ENCODE measurements at regions not wholly inside any gene's neighbourhood (a gene's known extent, or its start where the extent isn't known, plus 50 kb on each side); places are given as distances from the start of the nearest gene placed in this dataset.

- Histone ChIP-seq H3K4me3 (ENCODE audit: control insufficient read depth in 2 of 3, extremely low read depth in 1 of 3, insufficient read depth in 2 of 3, low read depth in 1 of 3, low read length in 3 of 3) (no peak overlapping the region), H2AFZ (ENCODE audit: control insufficient read depth, low read length) (no peak overlapping the region), H3K4me2 (ENCODE audit: control insufficient read depth, extremely low read depth, insufficient read depth, low read depth, low read length) (no peak overlapping the region), H3K79me2 (ENCODE audit: control insufficient read depth, insufficient read depth, low read length) (no peaks in the 10 kb centered on the region), H3K27me3 (ENCODE audit: control insufficient read depth, extremely low read depth, insufficient read depth, low read length) (no peaks in the 10 kb centered on the region), H3K27ac (ENCODE audit: control insufficient read depth, insufficient read depth, low read length) (no peak overlapping the region), H3K4me1 (ENCODE audit: control insufficient read depth, extremely low read depth, insufficient read depth, low read length) (no peaks in the 10 kb centered on the region), H3K9me1 (ENCODE audit: control insufficient read depth, extremely low read depth, insufficient read depth, low read length) (no peaks in the 10 kb centered on the region), H3K36me3 (ENCODE audit: control insufficient read depth in 2 of 2, extremely low read depth in 1 of 2, insufficient read depth in 2 of 2, low read length in 2 of 2) (no peaks in the 10 kb centered on the region), H3K9ac (ENCODE audit: control insufficient read depth, extremely low read depth, insufficient read depth, low read length) (no peak overlapping the region), H4K20me1 (ENCODE audit: control insufficient read depth, extremely low read depth, insufficient read depth, low read length) (no peaks in the 10 kb centered on the region), H3K9me3 (ENCODE audit: control insufficient read depth, low read depth, low read length) (no peaks in the 10 kb centered on the region)
- TF ChIP-seq EZH2 (IDR thresholded peaks at IDR 0.05; ENCODE audit: low read length) = no peak
- TF ChIP-seq, protein P1, sequence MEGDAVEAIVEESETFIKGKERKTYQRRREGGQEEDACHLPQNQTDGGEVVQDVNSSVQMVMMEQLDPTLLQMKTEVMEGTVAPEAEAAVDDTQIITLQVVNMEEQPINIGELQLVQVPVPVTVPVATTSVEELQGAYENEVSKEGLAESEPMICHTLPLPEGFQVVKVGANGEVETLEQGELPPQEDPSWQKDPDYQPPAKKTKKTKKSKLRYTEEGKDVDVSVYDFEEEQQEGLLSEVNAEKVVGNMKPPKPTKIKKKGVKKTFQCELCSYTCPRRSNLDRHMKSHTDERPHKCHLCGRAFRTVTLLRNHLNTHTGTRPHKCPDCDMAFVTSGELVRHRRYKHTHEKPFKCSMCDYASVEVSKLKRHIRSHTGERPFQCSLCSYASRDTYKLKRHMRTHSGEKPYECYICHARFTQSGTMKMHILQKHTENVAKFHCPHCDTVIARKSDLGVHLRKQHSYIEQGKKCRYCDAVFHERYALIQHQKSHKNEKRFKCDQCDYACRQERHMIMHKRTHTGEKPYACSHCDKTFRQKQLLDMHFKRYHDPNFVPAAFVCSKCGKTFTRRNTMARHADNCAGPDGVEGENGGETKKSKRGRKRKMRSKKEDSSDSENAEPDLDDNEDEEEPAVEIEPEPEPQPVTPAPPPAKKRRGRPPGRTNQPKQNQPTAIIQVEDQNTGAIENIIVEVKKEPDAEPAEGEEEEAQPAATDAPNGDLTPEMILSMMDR (optimal IDR thresholded peaks at IDR 0.05 in 1 of 3, IDR thresholded peaks at IDR 0.05 in 1 of 3, conservative IDR thresholded peaks at IDR 0.05 in 1 of 3; ENCODE audit: extremely low read depth in 1 of 3, insufficient read depth in 2 of 3, low read length in 3 of 3) = no peak
- dilution Hi-C loops (cut with MboI; ENCODE audit: extremely low pct_ligation_motif_present, low sequenced_read_pairs) = no loop called here
- FAIRE-seq (no peak), DNase-seq (ENCODE audit: low read depth, low spot score) (no peak)
These were observed 171.2 kb upstream of the MPDZ start for GRCh38 chr9:13450723-13451122.

DNA sequence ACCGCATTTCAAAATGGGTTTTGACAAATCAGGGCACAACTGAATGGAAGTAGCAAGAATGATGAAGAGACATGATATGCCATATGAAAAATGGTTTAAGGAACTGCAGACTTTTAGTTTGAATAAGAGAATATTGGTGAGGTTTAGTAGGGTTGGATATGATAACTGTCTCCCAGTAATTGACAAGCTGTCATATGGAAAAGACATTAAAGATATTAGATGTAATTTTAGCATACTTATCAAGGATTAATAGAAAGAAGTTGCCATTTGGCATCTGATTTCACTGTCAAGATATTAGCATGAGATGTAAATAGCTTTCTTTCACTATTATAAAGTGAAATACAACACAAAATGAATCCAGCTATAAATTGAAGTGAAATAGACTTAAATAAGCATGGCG lies 169.0 kb upstream of the MPDZ start:
- no peak for TF ChIP-seq EZH2 (IDR thresholded peaks at IDR 0.05; ENCODE audit: low read length)
- TF ChIP-seq, protein P1 (optimal IDR thresholded peaks at IDR 0.05 in 1 of 3, IDR thresholded peaks at IDR 0.05 in 1 of 3, conservative IDR thresholded peaks at IDR 0.05 in 1 of 3; ENCODE audit: extremely low read depth in 1 of 3, insufficient read depth in 2 of 3, low read length in 3 of 3) = no peak
- Histone ChIP-seq H3K36me3 (ENCODE audit: control insufficient read depth in 2 of 2, extremely low read depth in 1 of 2, insufficient read depth in 2 of 2, low read length in 2 of 2) (no peaks in the 10 kb centered on the region), H3K4me2 (ENCODE audit: control insufficient read depth, extremely low read depth, insufficient read depth, low read depth, low read length) (no peak overlapping the region), H3K9me1 (ENCODE audit: control insufficient read depth, extremely low read depth, insufficient read depth, low read length) (no peaks in the 10 kb centered on the region), H3K4me1 (ENCODE audit: control insufficient read depth, extremely low read depth, insufficient read depth, low read length) (no peaks in the 10 kb centered on the region), H3K27ac (ENCODE audit: control insufficient read depth, insufficient read depth, low read length) (no peak overlapping the region), H3K9me3 (ENCODE audit: control insufficient read depth, low read depth, low read length) (no peaks in the 10 kb centered on the region), H3K9ac (ENCODE audit: control insufficient read depth, extremely low read depth, insufficient read depth, low read length) (no peak overlapping the region), H3K27me3 (ENCODE audit: control insufficient read depth, extremely low read depth, insufficient read depth, low read length) (no peaks in the 10 kb centered on the region), H4K20me1 (ENCODE audit: control insufficient read depth, extremely low read depth, insufficient read depth, low read length) (no peaks in the 10 kb centered on the region), H3K79me2 (ENCODE audit: control insufficient read depth, insufficient read depth, low read length) (no peaks in the 10 kb centered on the region), H3K4me3 (ENCODE audit: control insufficient read depth in 2 of 3, extremely low read depth in 1 of 3, insufficient read depth in 2 of 3, low read depth in 1 of 3, low read length in 3 of 3) (no peak overlapping the region), H2AFZ (ENCODE audit: control insufficient read depth, low read length) (no peak overlapping the region)
- DNase-seq (ENCODE audit: low read depth, low spot score) (no peak), FAIRE-seq (no peak)
- dilution Hi-C loops (cut with MboI; ENCODE audit: extremely low pct_ligation_motif_present, low sequenced_read_pairs) = no loop called here

Data from keratinocyte (primary cell).